Right lobe of liver (tissue), 6 donors: ENCODE measurements at regions not wholly inside any gene's neighbourhood (a gene's known extent, or its start where the extent isn't known, plus 50 kb on each side); places are given as distances from the start of the nearest gene placed in this dataset.
"Not testable (repeated sequence)": the region's sequence is repeated elsewhere in the genome, so short reads cannot be mapped to it uniquely, and the experiment has no call there.

Source experiments
- ATAC-seq, 4 donors: fragments of 200-7000 bp; cut with Tn5 transposase; one replicate each; pipeline ENCODE4 v1.9.1; 2020; ENCODE audit warnings: mild to moderate bottlenecking in 4 of 4, moderate library complexity in 4 of 4
- DNase-seq, 3 donors: peaks; one replicate each; pipeline ENCODE4 v3.0.0-alpha.2; 2020
- H3K27ac ChIP-seq, 3 donors: fragments of 200-600 bp; one replicate each; pipeline ENCODE4 v1.8.0; 2022
- H3K27me3 ChIP-seq, 2 donors: fragments of 200-600 bp; one replicate each; pipeline ENCODE4 v1.8.0; 2022
- H3K36me3 ChIP-seq, 4 donors: fragments of 200-600 bp; sonication (generic) in 1 of 4; one replicate each; pipeline versions ENCODE4 v1.5.1 to v1.8.0; 2017 to 2022; ENCODE audit warnings: control low read depth in 1 of 4
- H3K4me1 ChIP-seq, 4 donors: fragments of 200-600 bp; sonication (generic) in 1 of 4; one replicate each; pipeline versions ENCODE4 v1.5.1 to v1.8.0; 2017 to 2022; ENCODE audit warnings: control low read depth in 1 of 4
- H3K4me3 ChIP-seq, 3 donors: fragments of 200-600 bp; one replicate each; pipeline ENCODE4 v1.8.0; 2022
- H3K9me3 ChIP-seq, 4 donors: fragments of 200-600 bp; sonication (generic) in 1 of 4; one replicate each; pipeline versions ENCODE4 v1.5.1 to v1.8.0; 2017 to 2022; ENCODE audit warnings: control low read depth in 1 of 4
- POLR2A ChIP-seq: fragments of 450-650 bp; IDR thresholded peaks from one replicate; pipeline ENCODE4 v1.6.1; 2017; ENCODE audit warnings: antibody characterized with exemption, mild to moderate bottlenecking
- WGBS: methylation state at CpG from one replicate; pipeline ENCODE4 v1.1.6; 2018; ENCODE audit warnings: low coverage, low lambda C conversion rate; ENCODE audit not compliant: insufficient coverage; ENCODE audit errors: missing lambda C conversion rate; 5-methylcytosine and 5-hydroxymethylcytosine counted together
- intact Hi-C, 2 donors: fragments of 100-400 bp; cut with DNase I; formaldehyde crosslinking; loops; one replicate each; pipeline versions ENCODE4 v1.11.2 to v1.14.1; 2022
- TF ChIP-seq, protein P1 (sequence below), 4 donors: fragments of 200-600 bp in 3 of 4; fragments of 450-650 bp in 1 of 4; IDR thresholded peaks; one replicate each; pipeline versions ENCODE4 v1.5.1 to v1.8.0; 2016 to 2022; ENCODE audit warnings: antibody characterized with exemption in 4 of 4, mild to moderate bottlenecking in 2 of 4
- donor health status: DM: no; HTN: yes; CAD: no.
- donor health status: DM: no; HTN: no; CAD: no.
- donor health status: DM: no; HTN: no; CAD: no.
- donor health status: DM: no; HTN: yes; CAD: no.
- donor health status: DM: no; HTN: yes; CAD: no.

DNA sequence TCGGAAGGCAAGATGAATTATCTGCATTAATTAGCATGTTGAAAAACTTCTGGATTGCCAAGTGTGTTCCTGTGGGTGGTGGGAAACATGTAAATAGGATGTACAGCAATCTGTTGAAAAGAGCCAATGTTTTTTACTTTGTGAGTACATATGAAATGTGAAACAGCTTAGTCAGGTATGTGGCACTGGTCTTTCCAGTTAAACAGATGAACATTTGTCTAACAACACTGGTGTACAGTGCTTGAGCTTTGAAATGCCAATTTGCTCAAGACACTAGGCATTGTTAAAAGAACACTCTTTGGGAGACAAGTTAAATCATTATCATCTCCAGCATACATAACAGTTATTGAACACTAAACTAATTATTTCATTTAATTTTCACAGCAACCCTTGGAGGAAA is 107.3 kb upstream of the SLC24A2 start:
- no peaks in the 10 kb centered on the region for H3K9me3 ChIP-seq
- ATAC-seq, result no peak
- WGBS, result 88% methylated on average over 1 of the region's 1 CpG
- H3K27ac ChIP-seq, result no peak overlapping the region
- no peaks in the 10 kb centered on the region for H3K4me1 ChIP-seq
- no peak for TF ChIP-seq POLR2A
- TF ChIP-seq, protein P1, sequence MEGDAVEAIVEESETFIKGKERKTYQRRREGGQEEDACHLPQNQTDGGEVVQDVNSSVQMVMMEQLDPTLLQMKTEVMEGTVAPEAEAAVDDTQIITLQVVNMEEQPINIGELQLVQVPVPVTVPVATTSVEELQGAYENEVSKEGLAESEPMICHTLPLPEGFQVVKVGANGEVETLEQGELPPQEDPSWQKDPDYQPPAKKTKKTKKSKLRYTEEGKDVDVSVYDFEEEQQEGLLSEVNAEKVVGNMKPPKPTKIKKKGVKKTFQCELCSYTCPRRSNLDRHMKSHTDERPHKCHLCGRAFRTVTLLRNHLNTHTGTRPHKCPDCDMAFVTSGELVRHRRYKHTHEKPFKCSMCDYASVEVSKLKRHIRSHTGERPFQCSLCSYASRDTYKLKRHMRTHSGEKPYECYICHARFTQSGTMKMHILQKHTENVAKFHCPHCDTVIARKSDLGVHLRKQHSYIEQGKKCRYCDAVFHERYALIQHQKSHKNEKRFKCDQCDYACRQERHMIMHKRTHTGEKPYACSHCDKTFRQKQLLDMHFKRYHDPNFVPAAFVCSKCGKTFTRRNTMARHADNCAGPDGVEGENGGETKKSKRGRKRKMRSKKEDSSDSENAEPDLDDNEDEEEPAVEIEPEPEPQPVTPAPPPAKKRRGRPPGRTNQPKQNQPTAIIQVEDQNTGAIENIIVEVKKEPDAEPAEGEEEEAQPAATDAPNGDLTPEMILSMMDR (IDR thresholded peaks at IDR 0.05), result no peak
- no peaks in the 10 kb centered on the region for H3K36me3 ChIP-seq
- DNase-seq, result no peak
- intact Hi-C loops, result no loop called here
- no peak overlapping the region for H3K4me3 ChIP-seq
- H3K27me3 ChIP-seq, result no peaks in the 10 kb centered on the region

DNA sequence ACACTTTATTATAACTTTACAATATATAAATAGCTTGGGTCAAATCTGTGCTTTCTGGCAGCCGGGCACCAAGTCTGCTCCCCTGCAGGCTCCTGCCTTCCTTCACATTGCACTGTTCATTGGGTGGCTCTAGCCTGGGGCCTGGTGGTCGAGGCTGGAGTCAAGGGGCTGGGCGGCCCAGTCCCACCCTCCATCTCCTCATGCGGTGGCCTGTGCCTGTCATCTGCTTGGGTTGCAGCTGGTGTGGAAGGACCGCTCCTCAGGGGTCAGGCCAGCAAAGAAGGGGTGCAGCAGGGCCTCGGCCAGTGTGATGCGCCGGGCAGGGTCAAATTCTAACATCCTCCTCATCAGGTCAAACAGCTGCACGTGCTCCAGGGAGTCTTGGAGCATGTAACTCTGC is 106.7 kb upstream of the SLC24A2 start:
- H3K4me3 ChIP-seq, H3K27me3 ChIP-seq, H3K36me3 ChIP-seq, ATAC-seq, H3K9me3 ChIP-seq, H3K27ac ChIP-seq, DNase-seq, H3K4me1 ChIP-seq, intact Hi-C loops: not testable (repeated sequence)
- WGBS, result 61% methylated on average over 2 of the region's 9 CpGs

DNA sequence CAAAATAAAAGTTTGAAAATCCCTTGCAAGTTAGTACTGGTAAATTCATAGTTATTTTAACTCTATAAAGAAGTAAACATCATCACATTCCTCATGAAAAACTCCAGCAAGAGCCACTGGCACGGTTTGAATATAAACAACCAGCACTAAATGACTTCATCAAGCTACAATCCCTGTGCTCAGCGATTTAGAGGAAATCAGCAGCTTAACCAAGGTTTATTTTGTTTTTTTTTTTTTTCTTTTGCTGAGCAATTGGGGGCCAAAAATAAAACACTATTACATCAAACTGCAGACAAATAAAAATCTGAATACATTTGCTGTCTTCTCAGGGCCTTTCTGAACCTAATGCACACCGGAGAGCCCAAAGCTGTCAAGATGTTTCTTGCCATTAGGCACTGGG is 106.2 kb upstream of the SLC24A2 start:
- TF ChIP-seq, protein P1 (IDR thresholded peaks at IDR 0.05), result no peak
- no peak for TF ChIP-seq POLR2A
- DNase-seq, result no peak
- no peak overlapping the region for H3K27ac ChIP-seq
- H3K36me3 ChIP-seq, result no peaks in the 10 kb centered on the region
- intact Hi-C loops, result no loop called here
- 36% methylated on average over 3 of the region's 3 CpGs for WGBS
- no peaks in the 10 kb centered on the region for H3K9me3 ChIP-seq
- no peaks in the 10 kb centered on the region for H3K4me1 ChIP-seq
- no peak overlapping the region for H3K4me3 ChIP-seq
- H3K27me3 ChIP-seq, result no peaks in the 10 kb centered on the region
- ATAC-seq, result no peak

DNA sequence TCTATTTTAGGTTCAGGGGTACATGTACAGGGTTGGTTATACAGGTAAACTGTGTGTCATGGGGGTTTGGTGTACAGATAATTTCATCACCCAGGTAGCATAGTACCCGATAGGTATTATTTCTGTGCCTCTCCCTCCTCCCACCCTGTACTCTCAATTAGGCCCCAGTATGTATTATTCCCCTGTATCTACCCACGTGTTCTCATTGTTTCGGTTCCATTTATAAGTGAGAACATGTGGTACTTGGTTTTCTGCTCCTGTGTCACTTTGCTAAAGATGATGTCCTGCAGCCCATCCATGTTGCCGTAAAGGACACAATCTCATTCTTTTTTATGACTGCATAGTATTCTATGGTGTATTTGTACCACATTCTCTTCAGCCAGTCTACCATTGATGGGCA is 96.8 kb upstream of the SLC24A2 start:
- DNase-seq, result no peak
- no peak for ATAC-seq
- Histone ChIP-seq H3K4me1 (no peaks in the 10 kb centered on the region), H3K27ac (no peak overlapping the region), H3K9me3 (no peaks in the 10 kb centered on the region), H3K27me3 (no peaks in the 10 kb centered on the region), H3K4me3 (no peak overlapping the region), H3K36me3 (no peaks in the 10 kb centered on the region)
- intact Hi-C loops, result no loop called here
- TF ChIP-seq, protein P1 (IDR thresholded peaks at IDR 0.05), result no peak
- no peak for TF ChIP-seq POLR2A
- 68% methylated on average over 4 of the region's 4 CpGs for WGBS

DNA sequence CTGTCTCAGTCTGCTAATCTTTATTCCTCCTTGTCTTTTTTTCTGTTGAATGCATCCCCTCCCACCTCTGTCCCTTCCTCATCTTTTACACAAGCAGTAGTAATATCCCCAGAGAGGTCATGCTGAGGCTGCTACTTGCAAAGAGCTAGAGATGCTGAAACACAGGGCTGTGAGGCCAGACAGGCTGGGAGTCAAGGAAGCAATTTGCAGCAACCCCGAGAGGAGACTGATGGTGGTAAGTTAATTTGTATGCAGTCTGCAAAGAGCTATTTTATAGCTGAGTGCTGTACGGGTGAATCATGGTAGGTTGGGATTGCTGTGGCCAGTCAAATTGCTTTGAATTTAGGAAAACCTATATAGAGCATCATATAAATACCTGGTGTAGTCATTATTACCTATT is 90.2 kb upstream of the SLC24A2 start:
- H3K4me1 ChIP-seq, result no peaks in the 10 kb centered on the region
- no peak overlapping the region for H3K4me3 ChIP-seq
- H3K9me3 ChIP-seq, result no peaks in the 10 kb centered on the region
- TF ChIP-seq, protein P1 (IDR thresholded peaks at IDR 0.05), result no peak
- no peak for TF ChIP-seq POLR2A
- intact Hi-C loops, result no loop called here
- H3K36me3 ChIP-seq, result no peaks in the 10 kb centered on the region
- no peak overlapping the region for H3K27ac ChIP-seq
- ATAC-seq (no peak), DNase-seq (no peak)
- no peaks in the 10 kb centered on the region for H3K27me3 ChIP-seq
- WGBS, result 58% methylated on average over 2 of the region's 2 CpGs
